SK-N-SH (cell line): ENCODE measurements at regions not wholly inside any gene's neighbourhood (a gene's known extent, or its start where the extent isn't known, plus 50 kb on each side); places are given as distances from the start of the nearest gene placed in this dataset.

Experiments
- CTCF ChIA-PET: fragments of 300-600, 350-600 bp; formaldehyde crosslinking; extraction: SDS; loops from one replicate; lab custom pipeline; 2021; lab: Yijun Ruan, JAX
- POLR2A ChIA-PET: fragments of 350-600 bp; sonication (Branson Sonifier 250); formaldehyde crosslinking; extraction: SDS; loops from one replicate; lab custom pipeline; 2020; ENCODE audit warnings: antibody characterized with exemption, inconsistent platforms; lab: Yijun Ruan, JAX
- DNase-seq: peaks from one replicate; pipeline ENCODE4 v3.0.0; 2012
- H2AFZ ChIP-seq: fragments of 200-600 bp; sonication (generic); 2 replicates; pipeline ENCODE4 v1.8.1; 2016; ENCODE audit warnings: antibody characterized with exemption, mild to moderate bottlenecking, low read depth
- H3F3A ChIP-seq: fragments of 200-600 bp; sonication (generic); replicated peaks from 2 replicates; pipeline ENCODE3; 2016; ENCODE audit warnings: antibody characterized with exemption, mild to moderate bottlenecking; ENCODE audit not compliant: insufficient read depth
- H3K27ac ChIP-seq, 2 experiments: fragments of 200-500 bp in 1 of 2; fragments of 200-600 bp in 1 of 2; sonication (Bioruptor generic) in 1 of 2; sonication (generic), shearing (Covaris generic) in 1 of 2; 2 replicates each; pipeline versions ENCODE4 v1.5.1 to v1.6.1; 2014 to 2016; ENCODE audit warnings: low read depth in 2 of 2, inconsistent platforms in 1 of 2, low read length in 1 of 2, mild to moderate bottlenecking in 1 of 2, mixed read lengths in 1 of 2
- H3K27me3 ChIP-seq: fragments of 200-600 bp; sonication (generic), shearing (Covaris generic); 2 replicates; pipeline ENCODE4 v1.6.1; 2016; ENCODE audit warnings: mixed run types; ENCODE audit not compliant: insufficient read depth
- H3K36me3 ChIP-seq, 2 experiments: fragments of 200-500 bp in 1 of 2; fragments of 200-600 bp in 1 of 2; sonication (Bioruptor generic) in 1 of 2; sonication (generic) in 1 of 2; replicated peaks in 1 of 2; 2 replicates each; pipeline versions ENCODE3 to v1.5.1; 2014 to 2016; ENCODE audit warnings: low read length in 1 of 2, mild to moderate bottlenecking in 1 of 2; ENCODE audit not compliant: insufficient read depth in 2 of 2, control insufficient read depth in 1 of 2
- H3K4me1 ChIP-seq, 2 experiments: fragments of 200-500 bp in 1 of 2; fragments of 200-600 bp in 1 of 2; sonication (Bioruptor generic) in 1 of 2; sonication (generic), shearing (Covaris generic) in 1 of 2; 2 replicates each; pipeline versions ENCODE4 v1.5.1 to v1.6.1; 2014 to 2016; ENCODE audit warnings: low read depth in 1 of 2, low read length in 1 of 2, mixed run types in 1 of 2; ENCODE audit not compliant: insufficient read depth in 2 of 2, control insufficient read depth in 1 of 2
- H3K4me2 ChIP-seq: fragments of 200-600 bp; sonication (generic), shearing (Covaris generic); 2 replicates; pipeline ENCODE4 v1.6.1; 2017; ENCODE audit warnings: mixed run types
- H3K4me3 ChIP-seq, 2 experiments: fragments of 200-500 bp in 1 of 2; fragments of 200-600 bp in 1 of 2; sonication (Bioruptor generic) in 1 of 2; sonication (generic), shearing (Covaris generic) in 1 of 2; 2 replicates each; pipeline versions ENCODE4 v1.5.1 to v1.8.1; 2014 to 2016; ENCODE audit warnings: low read depth in 2 of 2, inconsistent platforms in 1 of 2, low read length in 1 of 2, mild to moderate bottlenecking in 1 of 2, mixed read lengths in 1 of 2, moderate library complexity in 1 of 2
- H3K79me2 ChIP-seq: fragments of 200-600 bp; sonication (generic); 2 replicates; pipeline ENCODE4 v1.8.1; 2017; ENCODE audit warnings: mild to moderate bottlenecking; ENCODE audit not compliant: insufficient read depth
- H3K9ac ChIP-seq: fragments of 200-600 bp; sonication (generic); 2 replicates; pipeline ENCODE4 v1.6.1; 2017; ENCODE audit warnings: mixed run types
- H3K9me2 ChIP-seq: fragments of 200-600 bp; sonication (generic); 2 replicates; pipeline ENCODE4 v1.6.1; 2017; ENCODE audit warnings: mixed run types
- H3K9me3 ChIP-seq: fragments of 200-600 bp; sonication (generic); 2 replicates; pipeline ENCODE4 v1.6.1; 2017; ENCODE audit warnings: mixed run types, mild to moderate bottlenecking, moderate library complexity
- H4K20me1 ChIP-seq: fragments of 200-600 bp; sonication (generic); 2 replicates; pipeline ENCODE4 v1.6.1; 2017; ENCODE audit warnings: mild to moderate bottlenecking, mixed run types; ENCODE audit not compliant: insufficient read depth
- CHD2 ChIP-seq: fragments of 150-350 bp; IDR thresholded peaks from 2 replicates; pipeline ENCODE4 v1.6.1; 2018; ENCODE audit warnings: low read length; ENCODE audit not compliant: partially characterized antibody
- ELF1 ChIP-seq: IDR thresholded peaks from 2 replicates; pipeline ENCODE4 v1.4.0; 2012
- EZH2phosphoT487 ChIP-seq: fragments of 200-600 bp; sonication (generic); IDR thresholded peaks from 2 replicates; pipeline ENCODE4 v1.6.1; 2017; ENCODE audit warnings: low read depth, mixed run types, mild to moderate bottlenecking, antibody characterized with exemption, moderate library complexity, borderline replicate concordance
- FOSL2 ChIP-seq: IDR thresholded peaks from 2 replicates; pipeline ENCODE4 v1.4.0; 2012; ENCODE audit warnings: low read depth, mild to moderate bottlenecking, moderate library complexity, borderline replicate concordance
- FOXM1 ChIP-seq: IDR thresholded peaks from 2 replicates; pipeline ENCODE4 v1.4.0; 2012; ENCODE audit warnings: low read depth, mild to moderate bottlenecking
- GABPA ChIP-seq: IDR thresholded peaks from 2 replicates; pipeline ENCODE4 v1.4.0; 2012; ENCODE audit warnings: low read depth, mild to moderate bottlenecking
- JUND ChIP-seq: IDR thresholded peaks from 2 replicates; pipeline ENCODE4 v1.4.0; 2012
- MAX ChIP-seq: IDR thresholded peaks from 2 replicates; pipeline ENCODE4 v1.4.0; 2012; ENCODE audit warnings: low read depth
- MEF2A ChIP-seq: IDR thresholded peaks from 2 replicates; pipeline ENCODE4 v1.4.0; 2012; ENCODE audit warnings: low read depth, borderline replicate concordance
- MXI1 ChIP-seq: IDR thresholded peaks from 2 replicates; pipeline ENCODE4 v1.6.1; 2012; ENCODE audit warnings: mild to moderate bottlenecking, low read depth, low read length, improper control_type of control experiment
- NFIC ChIP-seq: IDR thresholded peaks from 2 replicates; pipeline ENCODE4 v1.4.0; 2012; ENCODE audit warnings: borderline replicate concordance
- NRF1 ChIP-seq: IDR thresholded peaks from 2 replicates; pipeline ENCODE4 v1.6.1; 2012; ENCODE audit warnings: low read depth, mild to moderate bottlenecking, low read length
- RAD21 ChIP-seq: IDR thresholded peaks from 2 replicates; pipeline ENCODE4 v1.6.1; 2012; ENCODE audit warnings: mild to moderate bottlenecking, low read length
- SIN3A ChIP-seq: IDR thresholded peaks from 2 replicates; pipeline ENCODE4 v1.6.1; 2012; ENCODE audit warnings: low read depth, mild to moderate bottlenecking, low read length, moderate library complexity, borderline replicate concordance
- TAF1 ChIP-seq: IDR thresholded peaks from 2 replicates; pipeline ENCODE4 v1.6.1; 2012; ENCODE audit warnings: low read depth, mild to moderate bottlenecking, low read length, moderate library complexity, borderline replicate concordance
- TEAD4 ChIP-seq: IDR thresholded peaks from 2 replicates; pipeline ENCODE4 v1.4.0; 2012; ENCODE audit warnings: mild to moderate bottlenecking, borderline replicate concordance; ENCODE audit not compliant: insufficient read depth
- USF1 ChIP-seq: IDR thresholded peaks from 2 replicates; pipeline ENCODE4 v1.4.0; 2012; ENCODE audit warnings: low read depth, borderline replicate concordance
- USF2 ChIP-seq: fragments of 150-350 bp; IDR thresholded peaks from 2 replicates; pipeline ENCODE4 v1.6.1; 2017; ENCODE audit warnings: antibody characterized with exemption, low read length, low read depth, borderline replicate concordance
- YY1 ChIP-seq: IDR thresholded peaks from 2 replicates; pipeline ENCODE4 v1.4.0; 2012; ENCODE audit warnings: low read depth, mild to moderate bottlenecking
- WGBS: methylation state at CpG from one replicate; pipeline ENCODE4 v1.1.6; 2017; ENCODE audit warnings: low lambda C conversion rate; 5-methylcytosine and 5-hydroxymethylcytosine counted together

- TF ChIP-seq FOXM1 (no peak), SIN3A (no peak), EZH2phosphoT487 (no peak)
- ChIA-PET CTCF (no interaction called here), POLR2A (no interaction called here)
- Histone ChIP-seq H3K9ac (no peak overlapping the region), H3K27me3 (no peaks in the 10 kb centered on the region), H2AFZ (peak overlapping the region; percentile 13; the same call in 1 of the 2 replicates), H3K4me2 (no peak overlapping the region), H3K9me3 (no peaks in the 10 kb centered on the region), H3K27ac (no peak overlapping the region), H3K79me2 (no peaks in the 10 kb centered on the region), H3F3A (no peaks in the 10 kb centered on the region), H3K4me1 (no peaks in the 10 kb centered on the region), H3K36me3 (no peaks in the 10 kb centered on the region), H3K9me2 (no peaks in the 10 kb centered on the region), H4K20me1 (no peaks in the 10 kb centered on the region), H3K4me3 (no peak overlapping the region)
- WGBS, result 16% methylated on average over 3 of the region's 3 CpGs
- DNase-seq, result no peak
Observed at GRCh38 chr6:8944548-8944947, 509.2 kb upstream of the SLC35B3 start.

GRCh38 chr6:8943073-8943472 is 507.7 kb upstream of the SLC35B3 start:
- H3K27ac ChIP-seq, result no peak overlapping the region
- no peak overlapping the region for H2AFZ ChIP-seq
- ChIA-PET CTCF (no interaction called here), POLR2A (no interaction called here)
- no peak overlapping the region for H3K4me2 ChIP-seq
- H3F3A ChIP-seq, result no peaks in the 10 kb centered on the region
- H3K9ac ChIP-seq, result no peak overlapping the region
- no peaks in the 10 kb centered on the region for H3K36me3 ChIP-seq
- no peaks in the 10 kb centered on the region for H3K79me2 ChIP-seq
- H3K4me3 ChIP-seq, result no peak overlapping the region
- WGBS, result 17% methylated on average over 3 of the region's 3 CpGs
- DNase-seq, result no peak
- H4K20me1 ChIP-seq, result no peaks in the 10 kb centered on the region
- TF ChIP-seq JUND, result no peak
- H3K9me2 ChIP-seq, result no peaks in the 10 kb centered on the region
- no peaks in the 10 kb centered on the region for H3K27me3 ChIP-seq
- H3K9me3 ChIP-seq, result no peaks in the 10 kb centered on the region
- H3K4me1 ChIP-seq, result no peaks in the 10 kb centered on the region

- H3K36me3 ChIP-seq, result no peaks in the 10 kb centered on the region
- 6% methylated on average over 2 of the region's 2 CpGs for WGBS
Observed at GRCh38 chr6:8941577-8941976, 506.2 kb upstream of the SLC35B3 start.

GRCh38 chr6:8940356-8940755 is 505.0 kb upstream of the SLC35B3 start:
- H3K27me3 ChIP-seq, result no peaks in the 10 kb centered on the region
- no peak overlapping the region for H3K27ac ChIP-seq
- POLR2A ChIA-PET, result no interaction called here
- H3K36me3 ChIP-seq, result no peaks in the 10 kb centered on the region
- H2AFZ ChIP-seq, result no peak overlapping the region
- H3K4me2 ChIP-seq, result no peak overlapping the region
- H4K20me1 ChIP-seq, result no peaks in the 10 kb centered on the region
- CTCF ChIA-PET, result no interaction called here
- H3K4me3 ChIP-seq, result no peak overlapping the region
- no peak for DNase-seq
- H3K9me3 ChIP-seq, result no peaks in the 10 kb centered on the region
- H3F3A ChIP-seq, result no peaks in the 10 kb centered on the region
- WGBS, result 48% methylated on average over 6 of the region's 6 CpGs
- no peak overlapping the region for H3K9ac ChIP-seq
- no peaks in the 10 kb centered on the region for H3K79me2 ChIP-seq
- H3K9me2 ChIP-seq, result no peaks in the 10 kb centered on the region
- no peaks in the 10 kb centered on the region for H3K4me1 ChIP-seq
- no peak for TF ChIP-seq USF2
- no peak for TF ChIP-seq TEAD4
- TF ChIP-seq GABPA, result no peak
- TF ChIP-seq CHD2, result no peak
- TF ChIP-seq JUND, result no peak
- TF ChIP-seq USF1, result no peak
- no peak for TF ChIP-seq MAX
- no peak for TF ChIP-seq NRF1
- no peak for TF ChIP-seq NFIC
- no peak for TF ChIP-seq YY1
- TF ChIP-seq TAF1, result no peak
- no peak for TF ChIP-seq ELF1
- TF ChIP-seq RAD21, result no peak

More at GRCh38 chr6:8941577-8941976, 506.2 kb upstream of the SLC35B3 start:
- POLR2A ChIA-PET, result no interaction called here
- no peaks in the 10 kb centered on the region for H3K9me2 ChIP-seq
- no peaks in the 10 kb centered on the region for H3K9me3 ChIP-seq
- no peak for TF ChIP-seq MEF2A
- no peak for TF ChIP-seq GABPA
- TF ChIP-seq FOSL2, result no peak
- no peak for TF ChIP-seq TEAD4
- TF ChIP-seq MXI1, result no peak
- H4K20me1 ChIP-seq, result no peaks in the 10 kb centered on the region
- H3K4me1 ChIP-seq, result no peaks in the 10 kb centered on the region
- H3K9ac ChIP-seq, result no peak overlapping the region
- no peaks in the 10 kb centered on the region for H3F3A ChIP-seq
- no peak overlapping the region for H3K4me3 ChIP-seq
- no peak overlapping the region for H3K27ac ChIP-seq
- H3K79me2 ChIP-seq, result no peaks in the 10 kb centered on the region
- no peak for DNase-seq
- H3K4me2 ChIP-seq, result no peak overlapping the region
- H2AFZ ChIP-seq, result no peak overlapping the region
- CTCF ChIA-PET, result no interaction called here
- H3K27me3 ChIP-seq, result no peaks in the 10 kb centered on the region
